Coronary artery (tissue), 2 donors: ENCODE measurements at regions not wholly inside any gene's neighbourhood (a gene's known extent, or its start where the extent isn't known, plus 50 kb on each side); places are given as distances from the start of the nearest gene placed in this dataset.

Source experiments
- DNase-seq: peaks from one replicate; pipeline ENCODE4 v3.0.0-alpha.2; 2017; ENCODE audit warnings: low spot score
- H3K27ac ChIP-seq, 2 donors: fragments of 200-600 bp; sonication (generic); one replicate each; pipeline ENCODE4 v1.5.1; 2016 to 2019
- H3K4me3 ChIP-seq: fragments of 200-600 bp; sonication (generic); 2 replicates; pipeline ENCODE4 v1.5.1; 2016; ENCODE audit warnings: mild to moderate bottlenecking, moderate library complexity
- TF ChIP-seq, protein P1 (sequence below): fragments of 200-600 bp; sonication (generic); IDR thresholded peaks from one replicate; pipeline ENCODE4 v1.5.1; 2019; ENCODE audit warnings: antibody characterized with exemption

DNA sequence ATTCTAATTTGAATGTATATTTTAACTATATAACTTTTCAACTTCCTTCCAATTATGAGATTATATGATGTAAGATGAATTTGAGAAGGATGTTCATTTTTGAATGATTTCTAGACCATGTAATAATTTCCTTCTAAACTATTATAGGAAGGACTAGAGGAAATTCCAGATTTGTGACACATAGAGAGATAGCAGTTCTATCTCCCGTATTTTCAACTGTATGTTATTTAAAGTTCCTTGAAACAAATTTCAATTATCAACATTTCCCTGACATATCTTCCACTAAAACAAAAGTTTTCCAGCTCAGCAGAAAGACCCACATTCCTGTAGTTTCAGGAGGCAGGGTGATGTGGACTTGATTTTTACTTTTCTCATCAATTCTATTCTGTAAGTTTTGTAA, 396.7 kb upstream of the C1orf87 start:
- DNase-seq = no peak
- TF ChIP-seq, protein P1, sequence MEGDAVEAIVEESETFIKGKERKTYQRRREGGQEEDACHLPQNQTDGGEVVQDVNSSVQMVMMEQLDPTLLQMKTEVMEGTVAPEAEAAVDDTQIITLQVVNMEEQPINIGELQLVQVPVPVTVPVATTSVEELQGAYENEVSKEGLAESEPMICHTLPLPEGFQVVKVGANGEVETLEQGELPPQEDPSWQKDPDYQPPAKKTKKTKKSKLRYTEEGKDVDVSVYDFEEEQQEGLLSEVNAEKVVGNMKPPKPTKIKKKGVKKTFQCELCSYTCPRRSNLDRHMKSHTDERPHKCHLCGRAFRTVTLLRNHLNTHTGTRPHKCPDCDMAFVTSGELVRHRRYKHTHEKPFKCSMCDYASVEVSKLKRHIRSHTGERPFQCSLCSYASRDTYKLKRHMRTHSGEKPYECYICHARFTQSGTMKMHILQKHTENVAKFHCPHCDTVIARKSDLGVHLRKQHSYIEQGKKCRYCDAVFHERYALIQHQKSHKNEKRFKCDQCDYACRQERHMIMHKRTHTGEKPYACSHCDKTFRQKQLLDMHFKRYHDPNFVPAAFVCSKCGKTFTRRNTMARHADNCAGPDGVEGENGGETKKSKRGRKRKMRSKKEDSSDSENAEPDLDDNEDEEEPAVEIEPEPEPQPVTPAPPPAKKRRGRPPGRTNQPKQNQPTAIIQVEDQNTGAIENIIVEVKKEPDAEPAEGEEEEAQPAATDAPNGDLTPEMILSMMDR = no peak
- Histone ChIP-seq H3K27ac (no peak overlapping the region), H3K4me3 (no peak overlapping the region)

DNA sequence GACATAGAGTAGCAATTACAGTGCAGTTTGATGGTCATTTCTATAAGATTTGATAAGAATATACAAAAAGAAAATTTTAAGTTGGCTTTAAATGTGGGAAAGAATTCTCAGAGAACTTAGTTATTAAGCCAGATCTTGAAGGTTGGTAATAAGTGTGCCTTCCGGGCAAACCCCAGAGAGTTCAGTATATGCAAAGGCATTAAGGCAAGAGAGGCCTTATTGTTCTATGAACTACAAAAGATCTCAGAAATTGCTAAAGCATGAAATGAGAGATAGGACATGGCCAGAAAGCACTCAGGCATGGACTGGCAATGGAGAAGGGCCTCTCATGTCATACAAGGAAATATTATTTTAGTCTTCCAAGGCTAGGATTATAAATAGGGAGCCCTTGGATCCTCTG, 390.2 kb upstream of the C1orf87 start:
- H3K4me3 ChIP-seq = no peak overlapping the region
- DNase-seq = no peak
- H3K27ac ChIP-seq = no peak overlapping the region
- TF ChIP-seq, protein P1 = no peak

DNA sequence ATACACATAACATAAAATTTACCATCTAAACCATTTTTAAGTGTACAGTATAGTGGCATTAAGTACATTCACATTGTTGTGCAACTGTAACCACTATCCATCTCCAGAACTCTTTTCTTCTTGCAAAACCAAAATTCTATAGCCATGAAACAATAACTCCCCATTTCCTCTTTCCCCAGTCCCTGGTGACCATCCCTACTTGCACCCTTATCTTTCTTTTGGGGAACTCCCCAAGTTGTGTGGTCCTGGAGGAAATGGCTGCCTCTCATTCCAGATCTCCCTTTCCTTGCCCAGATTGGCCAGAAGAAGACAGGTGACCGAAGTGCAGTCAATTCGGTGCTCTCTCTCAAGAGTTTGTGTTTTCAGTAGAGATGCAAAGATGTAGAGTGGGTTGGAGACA, 389.6 kb upstream of the C1orf87 start:
- TF ChIP-seq, protein P1 = no peak
- H3K4me3 ChIP-seq = no peak overlapping the region
- no peak for DNase-seq
- H3K27ac ChIP-seq = no peak overlapping the region

DNA sequence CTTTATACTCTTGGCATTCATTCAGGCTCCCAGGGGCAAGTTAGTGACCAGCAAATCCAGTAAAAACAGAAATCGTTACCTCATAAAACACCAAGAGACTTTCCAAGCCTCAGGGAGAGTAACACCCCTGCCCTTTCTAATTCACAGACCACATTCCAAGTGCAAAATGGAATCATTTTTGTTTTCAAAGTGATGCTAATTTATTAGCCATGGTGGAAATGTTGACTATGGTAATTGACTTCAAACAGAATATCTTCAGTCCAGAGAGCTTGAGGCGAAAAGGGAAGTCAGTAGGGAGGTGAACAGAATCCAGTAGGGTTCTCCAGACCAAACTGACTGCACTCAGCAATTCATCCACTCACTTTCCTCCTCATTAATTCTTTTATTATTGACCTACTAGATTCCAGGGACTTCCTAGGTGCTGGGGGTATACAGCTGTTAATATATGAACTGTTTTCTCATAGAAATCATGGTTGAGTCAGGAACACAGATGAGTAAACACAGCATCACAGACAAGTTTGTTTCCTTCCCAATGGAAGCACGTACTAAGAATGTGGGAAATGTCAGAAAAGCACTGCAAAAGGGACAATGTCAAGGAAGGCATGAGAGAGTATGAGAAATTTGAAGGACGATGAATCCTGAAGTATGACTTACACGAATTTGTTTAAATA, 388.5 kb upstream of the C1orf87 start:
- DNase-seq = no peak
- no peak overlapping the region for H3K4me3 ChIP-seq
- TF ChIP-seq, protein P1 = no peak
- no peak overlapping the region for H3K27ac ChIP-seq

DNA sequence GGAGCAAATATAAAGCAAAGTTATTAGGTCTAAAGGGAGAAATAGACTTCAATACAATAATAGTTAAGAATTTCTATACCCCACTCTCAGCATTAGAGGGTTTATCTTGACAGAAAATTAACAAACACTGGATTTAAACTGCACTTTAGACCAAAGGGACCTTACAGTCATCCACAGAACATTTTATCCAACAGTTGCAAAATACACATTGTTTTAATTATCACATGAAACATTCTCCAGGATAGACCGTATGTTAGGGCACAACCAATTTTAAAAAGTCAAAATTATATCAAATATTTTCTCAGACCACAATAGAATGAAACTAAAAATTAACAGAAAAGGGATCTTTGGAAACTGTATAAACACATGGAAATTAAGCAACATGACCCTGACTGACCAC, 384.5 kb upstream of the C1orf87 start:
- H3K27ac ChIP-seq = no peak overlapping the region
- no peak overlapping the region for H3K4me3 ChIP-seq
- no peak for DNase-seq
- TF ChIP-seq, protein P1 = no peak

- DNase-seq = no peak
- Histone ChIP-seq H3K4me3 (no peak overlapping the region), H3K27ac (no peak overlapping the region)
- TF ChIP-seq, protein P1 = no peak
These were observed 376.3 kb upstream of the C1orf87 start for GRCh38 chr1:60449876-60450275.

- no peak for DNase-seq
- TF ChIP-seq, protein P1 = no peak
- H3K27ac ChIP-seq = no peak overlapping the region
- H3K4me3 ChIP-seq = no peak overlapping the region
These were observed 375.3 kb upstream of the C1orf87 start for GRCh38 chr1:60448850-60449249.
